ENCODE measurements at regions not wholly inside any gene's neighbourhood (a gene's known extent, or its start where the extent isn't known, plus 50 kb on each side); places are given as distances from the start of the nearest gene placed in this dataset.
"Not testable (repeated sequence)": the region's sequence is repeated elsewhere in the genome, so short reads cannot be mapped to it uniquely, and the experiment has no call there.

DNA sequence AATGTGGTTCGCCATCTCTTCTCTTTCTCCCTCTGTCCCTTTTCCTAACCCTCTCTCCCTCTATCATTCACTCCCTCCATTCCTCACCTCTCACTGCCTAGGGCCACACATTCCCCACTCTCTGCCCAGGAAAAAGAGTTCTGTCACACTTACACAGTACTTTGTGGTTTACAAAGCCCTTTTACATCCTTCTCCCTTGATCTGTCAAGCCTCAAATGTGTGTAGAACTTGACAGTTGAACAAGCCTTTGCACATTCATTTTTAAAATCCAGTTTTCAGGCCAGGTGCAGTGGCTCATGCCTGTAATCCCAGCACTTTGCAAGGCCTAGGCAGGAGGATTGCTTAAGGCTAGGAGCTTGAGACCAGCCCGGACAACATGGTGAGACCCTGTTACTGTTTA, 156.3 kb downstream of the VSIG4 start:
- no peak for DNase-seq (ENCODE audit: low read depth, low spot score)

DNA sequence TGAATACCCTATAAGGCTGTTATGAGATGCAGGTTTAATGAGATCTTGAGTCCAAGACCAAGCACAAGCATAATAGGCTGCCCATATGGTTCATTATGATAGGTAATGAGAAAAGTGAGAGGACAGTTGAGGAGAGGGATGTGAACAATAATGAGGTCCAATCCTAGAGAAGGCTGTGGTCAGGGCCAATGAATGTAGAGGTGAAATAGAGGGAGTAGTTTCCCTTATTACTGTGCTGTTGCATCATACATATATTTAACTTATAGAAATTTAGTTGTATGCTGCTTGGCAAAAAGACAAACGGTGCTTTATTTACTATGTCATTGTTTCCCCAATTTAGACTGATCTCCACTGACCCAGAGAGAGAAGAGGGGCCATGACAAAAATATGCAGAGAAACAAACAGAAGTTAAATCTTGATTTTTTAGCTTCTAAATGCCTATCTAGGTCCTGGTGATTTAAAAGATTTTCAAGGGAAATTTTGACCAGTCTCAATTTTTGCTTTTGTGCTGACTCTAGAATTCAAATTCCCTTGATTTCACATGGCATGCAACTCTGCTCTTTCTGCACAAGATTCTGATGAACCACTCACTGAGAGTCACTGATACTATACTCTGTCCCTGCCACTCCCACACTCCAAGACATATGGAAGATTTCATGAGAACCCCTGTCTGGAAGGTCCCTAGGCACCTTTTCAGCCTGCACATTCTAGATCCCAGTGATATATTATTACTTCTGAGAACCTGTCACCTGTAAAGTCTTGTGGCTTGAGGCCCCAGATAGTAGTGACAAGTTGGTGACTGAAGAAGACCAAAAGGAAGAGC, 159.7 kb downstream of the VSIG4 start:
- DNase-seq (ENCODE audit: low read depth, low spot score): no peak

DNA sequence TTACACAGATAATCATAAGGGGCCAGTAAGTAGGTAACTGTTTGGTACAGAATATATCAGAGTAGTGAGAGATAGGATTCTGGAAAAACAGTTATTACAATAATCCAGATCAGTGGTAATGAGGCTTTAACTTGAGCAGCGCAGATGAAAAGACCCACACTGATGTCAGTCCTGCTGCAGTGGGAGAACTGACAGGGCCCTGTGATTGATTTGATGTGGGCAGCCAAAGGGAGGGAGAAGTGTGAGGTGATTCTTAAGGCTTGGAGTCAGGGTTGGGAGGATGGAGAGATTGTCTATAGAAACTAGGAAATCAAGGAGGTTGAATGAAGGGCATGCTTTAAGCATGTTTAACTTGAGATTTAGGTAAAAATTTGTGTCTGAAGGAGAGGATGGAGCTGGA, 161.4 kb downstream of the VSIG4 start:
- no peak for DNase-seq (ENCODE audit: low read depth, low spot score)

DNA sequence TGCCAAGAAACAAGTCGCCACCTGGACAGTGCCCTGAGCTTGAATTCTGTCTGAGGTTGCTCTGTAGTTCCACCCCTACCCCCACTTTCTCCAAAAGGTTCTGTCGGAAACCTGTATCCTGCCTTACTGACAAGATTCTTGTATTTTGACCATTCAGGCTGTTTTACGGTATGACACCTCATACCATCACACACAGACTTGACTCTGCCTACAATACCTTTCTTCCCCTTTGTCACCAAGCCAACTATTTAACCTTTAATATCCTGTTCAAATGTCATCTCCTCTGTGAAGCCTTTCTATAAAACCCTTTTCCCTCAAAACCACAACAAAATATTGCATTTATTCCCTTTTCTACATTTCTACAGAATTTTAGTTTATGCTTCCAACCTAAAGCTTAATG, 161.9 kb downstream of the VSIG4 start:
- DNase-seq (ENCODE audit: low read depth, low spot score): no peak

GRCh38 chrX:65875614-65876013, 164.3 kb downstream of the VSIG4 start:
- not testable (repeated sequence) for DNase-seq (ENCODE audit: low read depth, low spot score)

- DNase-seq (ENCODE audit: low read depth, low spot score): no peak
Observed at GRCh38 chrX:65874765-65875164, 165.1 kb downstream of the VSIG4 start.

GRCh38 chrX:65874110-65874509, 165.8 kb downstream of the VSIG4 start:
- no peak for DNase-seq (ENCODE audit: low read depth, low spot score)

- no peak for DNase-seq (ENCODE audit: low read depth, low spot score)
Observed at GRCh38 chrX:65873385-65873784, 166.5 kb downstream of the VSIG4 start.

DNA sequence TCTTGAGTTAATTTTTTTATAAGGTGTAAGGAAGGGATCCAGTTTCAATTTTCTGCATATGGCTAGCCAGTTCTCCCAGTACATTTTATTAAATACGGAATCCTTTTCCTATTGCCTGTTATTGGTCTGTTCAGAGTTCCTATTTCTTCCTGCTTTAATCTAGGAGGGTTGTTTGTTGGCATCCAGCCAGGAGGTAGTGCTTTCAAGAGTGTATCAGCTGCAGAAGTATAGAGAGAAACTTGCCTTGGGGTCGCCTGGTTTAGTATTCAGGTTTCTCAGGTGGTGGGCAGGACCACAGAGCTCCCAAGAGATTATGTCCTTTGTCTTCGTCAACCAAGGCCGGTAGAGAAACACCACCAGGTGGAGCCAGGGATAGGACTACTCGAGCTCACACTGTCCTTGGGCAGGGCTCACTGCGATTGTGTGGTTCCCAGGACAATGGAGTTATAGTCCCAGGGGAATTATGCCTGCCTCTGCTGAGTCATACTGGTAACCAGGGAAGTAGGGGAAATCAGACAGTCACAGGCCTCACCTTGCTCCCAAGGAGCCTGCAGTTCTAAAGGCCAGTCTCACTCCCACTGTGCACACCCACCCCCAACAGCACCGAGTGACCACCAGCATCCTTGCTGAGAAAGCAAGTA, 168.1 kb downstream of the VSIG4 start:
- no peak for DNase-seq (ENCODE audit: low read depth, low spot score)

GRCh38 chrX:65870544-65870943, 169.3 kb downstream of the VSIG4 start:
- DNase-seq (ENCODE audit: low read depth, low spot score): not testable (repeated sequence)

GRCh38 chrX:65866773-65867172, 173.1 kb downstream of the VSIG4 start:
- DNase-seq (ENCODE audit: low read depth, low spot score): no peak

GRCh38 chrX:65866146-65866545, 173.7 kb downstream of the VSIG4 start:
- DNase-seq (ENCODE audit: low read depth, low spot score): no peak

DNA sequence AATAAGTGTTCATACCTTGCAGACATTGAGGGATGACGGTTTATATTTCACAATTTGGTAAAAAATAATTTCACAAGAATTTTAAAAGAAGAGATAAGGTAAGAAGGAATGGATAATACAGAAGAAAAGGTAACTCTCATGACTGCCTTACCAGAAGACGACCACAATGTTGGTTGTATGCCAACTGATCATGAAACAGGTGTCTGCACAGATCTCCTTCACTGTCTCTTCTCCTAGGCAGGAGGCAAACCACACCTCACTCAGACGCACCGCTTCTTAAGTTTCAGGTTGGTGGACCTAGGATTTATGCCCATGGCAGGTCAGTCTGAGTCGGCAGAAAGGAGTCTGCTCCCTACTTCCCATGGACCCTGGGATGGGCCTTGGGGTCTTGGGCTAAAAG, 177.2 kb downstream of the VSIG4 start:
- no peak for DNase-seq (ENCODE audit: low read depth, low spot score)

DNA sequence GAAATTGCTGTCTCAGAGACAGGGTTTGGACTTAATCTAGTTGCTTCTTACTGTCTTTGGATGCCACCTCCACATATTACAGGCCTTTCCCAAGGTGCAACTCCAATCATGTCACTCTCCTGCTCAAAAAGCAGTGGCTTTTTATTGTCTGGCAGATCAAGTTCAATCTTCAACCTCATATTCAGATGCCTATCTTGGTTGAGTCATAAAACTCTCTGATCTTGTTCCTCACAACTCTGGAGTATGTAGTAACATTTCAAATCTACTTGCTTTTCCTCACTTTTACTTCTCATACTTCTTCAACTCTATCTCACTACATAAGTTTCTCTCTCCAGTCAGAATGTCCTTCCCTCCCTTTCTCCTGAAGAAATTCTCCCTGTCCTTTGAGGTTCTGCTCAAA, 180.6 kb downstream of the VSIG4 start:
- no peak for DNase-seq (ENCODE audit: low read depth, low spot score)

GRCh38 chrX:65854437-65854836, 185.4 kb downstream of the VSIG4 start:
- not testable (repeated sequence) for DNase-seq (ENCODE audit: low read depth, low spot score)

DNA sequence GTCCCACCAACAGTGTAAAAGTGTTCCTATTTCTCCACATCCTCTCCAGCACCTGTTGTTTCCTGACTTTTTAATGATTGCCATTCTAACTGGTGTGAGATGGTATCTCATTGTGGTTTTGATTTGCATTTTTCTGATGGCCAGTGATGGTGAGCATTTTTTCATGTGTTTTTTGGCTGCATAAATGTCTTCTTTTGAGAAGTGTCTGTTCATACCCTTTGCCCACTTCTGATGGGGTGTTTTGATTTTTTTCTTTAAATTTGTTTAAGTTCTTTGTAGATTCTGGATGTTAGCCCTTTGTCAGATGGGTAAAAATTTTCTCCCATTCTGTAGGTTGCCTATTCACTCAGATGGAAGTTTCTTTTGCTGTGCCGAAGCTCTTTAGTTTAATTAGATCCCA, 183.9 kb downstream of the MSN start:
- not testable (repeated sequence) for DNase-seq (ENCODE audit: low read depth, low spot score)

GRCh38 chrX:65850821-65851220, 183.4 kb downstream of the MSN start:
- not testable (repeated sequence) for DNase-seq (ENCODE audit: low read depth, low spot score)

DNA sequence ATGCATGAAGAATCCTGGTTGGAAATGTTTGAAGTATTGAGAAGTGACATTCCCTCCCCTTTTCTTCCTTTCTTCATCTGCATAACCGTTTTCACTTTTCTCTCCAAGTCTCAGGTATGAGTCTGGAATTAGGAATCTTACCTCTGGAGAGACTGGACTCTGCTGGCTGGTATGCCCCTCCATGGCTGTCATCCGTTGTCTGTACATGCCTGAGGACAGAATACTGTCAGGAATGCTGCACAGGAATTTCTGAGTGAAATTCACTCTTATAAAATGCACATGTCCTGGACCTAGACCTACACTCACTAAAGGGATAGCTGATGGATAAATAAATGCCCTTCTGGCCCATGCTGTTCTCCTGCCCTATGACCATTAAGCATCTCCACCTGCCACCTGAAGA, 179.5 kb downstream of the MSN start:
- DNase-seq (ENCODE audit: low read depth, low spot score): no peak

GRCh38 chrX:65841263-65841662, 173.8 kb downstream of the MSN start:
- no peak for DNase-seq (ENCODE audit: low read depth, low spot score)

DNA sequence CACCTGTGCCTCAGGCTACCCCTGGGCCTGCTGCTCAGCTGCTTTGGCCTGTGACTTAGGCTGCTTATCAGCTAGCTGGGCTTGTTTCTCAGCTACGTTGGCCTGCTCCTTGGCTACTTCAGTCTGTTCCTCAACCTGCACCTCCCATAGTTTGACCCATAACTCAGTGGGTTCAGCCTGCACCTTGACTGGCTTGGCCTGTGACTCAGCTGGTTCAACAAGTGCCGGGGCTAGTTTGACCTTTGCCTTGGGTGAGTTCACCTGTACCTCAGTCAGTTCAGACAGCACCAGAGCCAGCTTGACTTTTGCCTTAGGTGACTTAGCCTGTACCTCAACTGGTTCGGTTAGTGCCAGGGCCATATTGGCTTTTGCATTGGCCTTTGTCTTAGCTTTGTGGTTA, 171.2 kb downstream of the MSN start:
- DNase-seq (ENCODE audit: low read depth, low spot score): no peak

GRCh38 chrX:65837875-65838549, 170.6 kb downstream of the MSN start:
- no peak for DNase-seq (ENCODE audit: low read depth, low spot score)

DNA sequence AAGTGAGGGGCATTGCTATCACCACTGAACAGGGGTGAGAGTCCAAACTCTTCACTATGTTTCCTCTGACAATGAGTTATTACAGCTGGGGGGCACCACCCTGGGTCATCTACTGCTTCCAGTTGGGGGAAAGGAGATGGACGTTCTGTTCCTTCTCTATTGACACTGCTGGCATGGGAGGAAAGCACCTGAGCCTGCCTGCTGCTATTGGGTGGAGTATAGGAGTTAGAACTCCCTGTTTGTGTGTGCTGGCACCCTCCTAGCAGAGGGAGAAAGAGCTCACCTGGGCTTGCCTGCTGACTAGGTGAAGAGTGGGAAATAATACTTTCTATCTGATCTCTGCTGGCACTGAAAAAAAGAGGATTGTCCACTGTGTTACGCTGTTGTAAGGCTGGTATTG, 163.8 kb downstream of the MSN start:
- DNase-seq (ENCODE audit: low read depth, low spot score): no peak

- no peak for DNase-seq (ENCODE audit: low read depth, low spot score)
Observed at GRCh38 chrX:65828599-65828998, 161.1 kb downstream of the MSN start.

Data from astrocyte of the hippocampus (primary cell).